ENCODE measurements at regions not wholly inside any gene's neighbourhood (a gene's known extent, or its start where the extent isn't known, plus 50 kb on each side); places are given as distances from the start of the nearest gene placed in this dataset.

DNA sequence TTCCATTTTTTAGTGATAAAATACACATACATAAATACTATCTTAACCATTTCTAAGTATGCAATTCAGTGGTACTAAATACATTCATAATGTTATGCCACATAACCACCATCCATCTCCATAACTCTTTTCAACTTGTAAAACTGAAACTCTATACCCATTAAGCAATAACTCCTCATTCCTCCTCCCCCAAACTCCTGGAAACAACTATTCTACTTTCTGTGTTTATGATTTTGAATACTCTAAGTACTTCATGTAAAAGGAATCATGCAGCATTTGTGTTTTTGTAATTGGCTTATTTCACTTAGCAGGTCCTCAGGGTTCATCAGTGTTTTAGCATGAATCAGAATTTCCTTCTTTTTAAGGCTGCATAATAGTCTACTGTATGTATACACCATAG is 131.8 kb downstream of the TES start:
- Histone ChIP-seq H3K27me3 (replicated peaks; ENCODE audit: control insufficient read depth, insufficient read depth, low read length) (no peaks in the 10 kb centered on the region), H3K4me1 (ENCODE audit: control insufficient read depth, insufficient read depth, low read length) (peaks cover 29% of the 10 kb centered on the region)

DNA sequence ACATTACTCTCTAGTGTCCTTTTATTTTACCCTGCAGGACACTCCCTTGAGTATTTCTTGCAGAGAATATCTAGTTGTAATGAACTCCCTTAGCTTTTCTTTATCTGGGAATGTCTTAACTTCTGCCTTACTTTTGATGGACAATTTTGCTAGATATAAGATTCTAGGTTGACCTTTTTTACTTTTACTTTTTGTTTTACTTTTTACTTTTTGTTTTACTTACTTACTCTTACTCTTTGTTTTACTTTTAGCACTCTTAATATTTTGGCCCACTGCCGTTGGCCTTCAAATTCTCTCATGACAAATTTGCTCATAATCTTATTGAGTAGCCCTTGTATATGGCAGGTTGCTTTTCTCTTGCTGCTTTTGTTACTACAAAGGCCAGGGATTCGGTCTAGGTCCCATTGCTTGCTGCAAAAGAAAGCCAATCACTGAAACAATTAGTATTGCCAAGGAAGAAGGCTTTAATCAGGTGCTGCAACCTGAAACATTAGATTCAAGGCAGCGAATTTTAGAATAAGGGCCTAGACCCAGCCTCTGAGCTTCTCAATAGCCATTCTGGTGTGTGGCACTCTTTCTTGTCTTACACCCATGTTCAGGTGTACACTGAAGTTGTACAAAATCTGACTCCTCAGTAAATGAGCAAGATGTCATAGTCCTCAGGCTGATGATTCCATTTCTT is 137.0 kb downstream of the TES start:
- Histone ChIP-seq H3K4me3 (ENCODE audit: low read length) (no peak overlapping the region), H3K4me1 (ENCODE audit: control insufficient read depth, insufficient read depth, low read length) (peaks cover 4% of the 10 kb centered on the region), H3K9ac (ENCODE audit: low read length) (no peak overlapping the region), H3K36me3 (ENCODE audit: control insufficient read depth, insufficient read depth, low read length, severe bottlenecking) (no peaks in the 10 kb centered on the region), H3K27me3 (replicated peaks; ENCODE audit: control insufficient read depth, insufficient read depth, low read length) (no peaks in the 10 kb centered on the region), H3K9me3 (ENCODE audit: control insufficient read depth, low read length) (peaks cover 6% of the 10 kb centered on the region)
- DNase-seq (ENCODE audit: low read depth) = no peak

More for the DNA sequence above, 131.8 kb downstream of the TES start:
- H3K9ac ChIP-seq (ENCODE audit: low read length) = no peak overlapping the region
- DNase-seq (ENCODE audit: low read depth) = peak; percentile 76
- H3K4me3 ChIP-seq (ENCODE audit: low read length) = peak overlapping the region; percentile 20
- H3K9me3 ChIP-seq (ENCODE audit: control insufficient read depth, low read length) = peaks cover 6% of the 10 kb centered on the region
- H3K36me3 ChIP-seq (ENCODE audit: control insufficient read depth, insufficient read depth, low read length, severe bottlenecking) = no peaks in the 10 kb centered on the region

DNA sequence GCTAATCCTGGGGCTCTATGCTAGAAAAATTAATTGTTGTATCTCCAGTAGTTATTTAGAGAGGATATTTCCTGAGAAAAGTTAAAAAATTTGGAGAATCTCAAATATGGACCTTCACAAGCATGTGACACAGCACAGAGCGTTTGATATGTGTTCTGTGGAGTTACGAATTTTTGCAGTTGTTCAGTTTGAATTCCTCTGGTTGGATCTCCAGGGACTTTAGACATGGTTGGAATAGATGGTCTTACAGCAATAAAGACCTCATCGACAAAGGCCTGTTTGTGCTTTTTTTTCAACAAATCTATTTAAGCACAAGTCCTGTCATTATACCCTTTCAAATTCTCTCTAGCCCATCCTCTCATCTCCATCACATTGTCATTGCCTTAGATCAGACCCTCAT is 138.0 kb downstream of the TES start:
- Histone ChIP-seq H3K27me3 (replicated peaks; ENCODE audit: control insufficient read depth, insufficient read depth, low read length) (no peaks in the 10 kb centered on the region), H3K4me3 (ENCODE audit: low read length) (no peak overlapping the region), H3K36me3 (ENCODE audit: control insufficient read depth, insufficient read depth, low read length, severe bottlenecking) (no peaks in the 10 kb centered on the region), H3K4me1 (ENCODE audit: control insufficient read depth, insufficient read depth, low read length) (no peaks in the 10 kb centered on the region), H3K9me3 (ENCODE audit: control insufficient read depth, low read length) (peaks cover 6% of the 10 kb centered on the region), H3K9ac (ENCODE audit: low read length) (no peak overlapping the region)
- DNase-seq (ENCODE audit: low read depth) = no peak

DNA sequence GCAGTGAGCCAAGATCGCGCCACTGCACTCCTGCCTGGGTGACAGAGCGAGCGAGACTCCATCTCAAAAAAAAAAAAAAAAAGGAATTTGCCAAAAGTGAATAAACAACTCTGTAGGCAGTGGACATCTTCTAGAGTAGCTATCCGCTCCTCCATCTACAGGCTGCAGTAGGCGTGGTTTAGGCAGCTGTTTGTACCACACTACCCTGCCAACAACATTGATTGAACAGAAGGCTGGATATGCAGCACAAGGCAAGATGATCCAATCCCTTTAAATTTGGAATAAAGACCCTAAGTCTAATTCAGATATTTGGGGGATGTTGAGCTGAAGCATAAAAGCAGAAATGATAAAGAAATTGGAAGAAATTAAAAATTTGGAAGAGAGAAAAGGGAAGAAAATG is 141.6 kb downstream of the TES start:
- no peaks in the 10 kb centered on the region for H3K9me3 ChIP-seq (ENCODE audit: control insufficient read depth, low read length)
- H3K4me3 ChIP-seq (ENCODE audit: low read length) = no peak overlapping the region
- no peak for DNase-seq (ENCODE audit: low read depth)
- H3K4me1 ChIP-seq (ENCODE audit: control insufficient read depth, insufficient read depth, low read length) = peaks cover 36% of the 10 kb centered on the region
- H3K36me3 ChIP-seq (ENCODE audit: control insufficient read depth, insufficient read depth, low read length, severe bottlenecking) = no peaks in the 10 kb centered on the region
- H3K27me3 ChIP-seq (replicated peaks; ENCODE audit: control insufficient read depth, insufficient read depth, low read length) = no peaks in the 10 kb centered on the region
- H3K9ac ChIP-seq (ENCODE audit: low read length) = no peak overlapping the region

DNA sequence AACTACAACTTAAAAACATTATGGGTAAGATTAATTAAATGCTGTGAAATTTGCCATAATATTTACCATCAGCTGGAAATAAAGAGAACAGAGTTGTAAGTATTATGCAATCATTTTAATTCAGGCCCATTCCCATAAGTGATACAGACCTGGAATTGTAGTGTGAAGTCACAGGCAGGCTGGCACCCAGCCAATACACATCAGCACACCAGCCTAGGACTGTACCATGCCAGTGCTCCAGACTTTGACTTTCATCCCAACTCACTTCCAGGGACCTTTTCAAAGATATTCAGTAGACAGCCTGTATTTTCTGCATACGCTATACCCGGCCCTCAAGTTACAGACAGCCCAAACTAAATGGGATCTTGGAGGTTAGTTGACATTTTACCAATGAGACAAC is 143.3 kb downstream of the TES start:
- Histone ChIP-seq H3K36me3 (ENCODE audit: control insufficient read depth, insufficient read depth, low read length, severe bottlenecking) (no peaks in the 10 kb centered on the region), H3K9ac (ENCODE audit: low read length) (peak overlapping the region; percentile 73), H3K27me3 (replicated peaks; ENCODE audit: control insufficient read depth, insufficient read depth, low read length) (no peaks in the 10 kb centered on the region), H3K4me1 (ENCODE audit: control insufficient read depth, insufficient read depth, low read length) (peaks cover 53% of the 10 kb centered on the region), H3K9me3 (ENCODE audit: control insufficient read depth, low read length) (no peaks in the 10 kb centered on the region), H3K4me3 (ENCODE audit: low read length) (no peak overlapping the region)
- peak; percentile 32 for DNase-seq (ENCODE audit: low read depth)

DNA sequence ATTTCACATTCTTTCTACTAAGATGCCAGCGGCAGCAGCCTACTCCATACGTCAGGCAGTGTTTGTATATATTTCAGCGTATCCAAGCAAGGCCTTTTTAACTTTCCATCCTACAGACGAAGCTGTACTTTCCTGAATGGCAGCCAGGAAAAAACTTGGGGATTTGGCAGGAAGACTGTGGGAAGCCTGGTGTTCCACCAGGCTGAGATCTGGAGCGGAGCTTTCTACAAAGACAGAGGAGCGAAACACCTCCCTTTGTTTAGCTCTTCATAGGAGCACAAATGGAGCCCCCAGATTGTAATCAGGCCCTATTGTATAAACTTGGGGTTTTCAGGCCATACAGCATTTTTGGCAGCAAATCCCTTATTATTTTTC is 143.8 kb downstream of the TES start:
- peak; percentile 47 for DNase-seq (ENCODE audit: low read depth)

DNA sequence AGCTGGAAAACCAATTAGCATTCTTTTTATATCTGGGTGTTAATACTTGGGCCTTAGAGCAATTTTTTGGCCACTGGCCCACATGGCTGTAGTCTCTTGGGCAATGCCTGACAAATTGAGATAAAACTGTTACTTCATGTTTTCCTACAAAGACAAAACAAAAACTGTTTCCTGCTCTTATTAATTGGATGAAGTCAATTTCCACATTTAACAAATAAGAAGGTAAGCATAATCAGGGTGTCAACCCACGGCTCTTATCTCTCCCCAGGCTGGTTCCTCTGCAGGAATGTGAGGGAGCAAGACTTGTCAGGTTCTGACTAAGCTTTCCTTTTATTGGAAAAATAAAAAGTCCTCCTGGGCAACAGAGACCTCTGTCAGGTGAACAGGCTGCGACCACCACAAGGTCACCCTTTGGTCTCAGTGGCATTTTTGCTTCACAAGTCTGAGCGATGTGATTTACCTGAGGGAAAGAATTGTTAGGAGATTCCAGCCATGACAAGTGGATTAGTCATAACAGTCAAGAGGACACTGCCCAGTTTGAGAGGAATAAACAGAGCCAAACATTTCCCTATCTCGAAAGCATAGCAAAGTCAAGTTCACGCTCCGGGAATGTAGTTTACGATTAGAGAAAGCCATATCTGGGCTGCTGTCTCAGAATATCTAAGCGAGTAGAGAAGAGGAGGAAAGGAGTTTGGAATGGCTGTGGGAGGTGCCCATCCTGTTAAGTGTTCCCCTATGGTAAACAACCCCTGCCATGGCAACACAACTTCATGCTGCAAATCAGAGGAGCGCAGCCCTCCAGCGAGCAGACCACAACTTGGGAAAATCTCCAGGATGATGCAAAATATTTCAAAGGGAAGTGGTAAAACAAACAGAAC is 144.4 kb downstream of the TES start:
- Histone ChIP-seq H3K36me3 (ENCODE audit: control insufficient read depth, insufficient read depth, low read length, severe bottlenecking) (no peaks in the 10 kb centered on the region), H3K4me3 (ENCODE audit: low read length) (peak overlapping the region; percentile 68)

More for the DNA sequence above, 143.8 kb downstream of the TES start:
- Histone ChIP-seq H3K9me3 (ENCODE audit: control insufficient read depth, low read length) (no peaks in the 10 kb centered on the region), H3K4me1 (ENCODE audit: control insufficient read depth, insufficient read depth, low read length) (peaks cover 53% of the 10 kb centered on the region), H3K4me3 (ENCODE audit: low read length) (peak overlapping the region; percentile 68), H3K9ac (ENCODE audit: low read length) (peak overlapping the region; percentile 73), H3K36me3 (ENCODE audit: control insufficient read depth, insufficient read depth, low read length, severe bottlenecking) (no peaks in the 10 kb centered on the region), H3K27me3 (replicated peaks; ENCODE audit: control insufficient read depth, insufficient read depth, low read length) (no peaks in the 10 kb centered on the region)

DNA sequence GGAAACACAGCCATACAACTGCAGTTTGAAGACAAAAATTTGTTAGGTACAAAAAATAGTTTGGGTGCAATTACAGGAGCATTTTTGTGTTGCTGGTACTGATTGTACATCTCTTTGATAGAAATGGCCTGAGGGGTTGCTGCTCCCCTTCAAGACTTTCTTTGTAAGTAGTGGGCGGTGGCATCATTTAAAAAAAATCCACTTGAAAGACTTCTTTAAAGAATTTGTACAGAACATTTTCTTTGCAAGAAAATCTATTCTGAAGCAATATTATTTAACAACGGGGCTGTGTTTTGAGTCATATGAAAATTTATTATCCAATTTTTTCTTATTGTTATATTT is 144.1 kb upstream of the CAV2 start:
- no peaks in the 10 kb centered on the region for H3K27me3 ChIP-seq (replicated peaks; ENCODE audit: control insufficient read depth, insufficient read depth, low read length)
- peak overlapping the region; percentile 73 for H3K9ac ChIP-seq (ENCODE audit: low read length)
- H3K9me3 ChIP-seq (ENCODE audit: control insufficient read depth, low read length) = no peaks in the 10 kb centered on the region
- no peak for DNase-seq (ENCODE audit: low read depth)
- H3K4me1 ChIP-seq (ENCODE audit: control insufficient read depth, insufficient read depth, low read length) = peaks cover 53% of the 10 kb centered on the region
- H3K4me3 ChIP-seq (ENCODE audit: low read length) = peak overlapping the region; percentile 68
- H3K36me3 ChIP-seq (ENCODE audit: control insufficient read depth, insufficient read depth, low read length, severe bottlenecking) = no peaks in the 10 kb centered on the region

More for the DNA sequence above, 144.4 kb downstream of the TES start:
- Histone ChIP-seq H3K4me1 (ENCODE audit: control insufficient read depth, insufficient read depth, low read length) (peaks cover 53% of the 10 kb centered on the region), H3K27me3 (replicated peaks; ENCODE audit: control insufficient read depth, insufficient read depth, low read length) (no peaks in the 10 kb centered on the region), H3K9ac (ENCODE audit: low read length) (peak overlapping the region; percentile 73), H3K9me3 (ENCODE audit: control insufficient read depth, low read length) (no peaks in the 10 kb centered on the region)
- DNase-seq (ENCODE audit: low read depth) = peak; percentile 96

DNA sequence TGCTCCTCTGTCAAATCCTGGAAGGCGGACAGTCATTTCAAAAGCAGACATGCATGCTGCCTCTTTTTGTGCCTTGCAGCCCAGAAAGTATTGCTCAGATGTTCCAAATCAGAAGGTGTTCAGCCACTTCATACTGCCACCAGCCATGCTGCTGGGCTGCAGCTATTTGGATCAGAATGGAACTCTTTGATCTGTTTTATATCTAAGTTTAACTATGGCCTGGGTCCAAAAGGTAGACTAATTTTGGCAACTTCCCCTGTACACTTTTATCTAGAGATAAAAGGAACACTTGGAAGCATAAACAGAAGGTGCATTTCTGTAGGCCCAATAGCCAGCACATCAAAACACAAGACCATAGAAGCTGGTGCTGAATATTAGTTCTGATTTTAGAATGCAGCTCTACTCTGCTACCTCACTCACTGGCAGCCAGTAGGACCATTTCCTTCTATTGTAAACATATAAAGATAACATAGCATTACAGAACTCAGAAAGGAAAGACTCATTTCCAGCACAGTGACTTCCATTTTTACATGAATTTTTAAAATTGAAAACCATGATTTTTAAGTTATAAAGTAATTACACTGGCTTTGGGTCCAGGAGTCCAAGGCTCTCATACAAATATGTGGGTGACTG is 143.1 kb upstream of the CAV2 start:
- Histone ChIP-seq H3K36me3 (ENCODE audit: control insufficient read depth, insufficient read depth, low read length, severe bottlenecking) (no peaks in the 10 kb centered on the region), H3K9ac (ENCODE audit: low read length) (peak overlapping the region; percentile 73), H3K9me3 (ENCODE audit: control insufficient read depth, low read length) (no peaks in the 10 kb centered on the region), H3K27me3 (replicated peaks; ENCODE audit: control insufficient read depth, insufficient read depth, low read length) (no peaks in the 10 kb centered on the region), H3K4me1 (ENCODE audit: control insufficient read depth, insufficient read depth, low read length) (peaks cover 53% of the 10 kb centered on the region), H3K4me3 (ENCODE audit: low read length) (peak overlapping the region; percentile 68)
- DNase-seq (ENCODE audit: low read depth) = no peak

DNA sequence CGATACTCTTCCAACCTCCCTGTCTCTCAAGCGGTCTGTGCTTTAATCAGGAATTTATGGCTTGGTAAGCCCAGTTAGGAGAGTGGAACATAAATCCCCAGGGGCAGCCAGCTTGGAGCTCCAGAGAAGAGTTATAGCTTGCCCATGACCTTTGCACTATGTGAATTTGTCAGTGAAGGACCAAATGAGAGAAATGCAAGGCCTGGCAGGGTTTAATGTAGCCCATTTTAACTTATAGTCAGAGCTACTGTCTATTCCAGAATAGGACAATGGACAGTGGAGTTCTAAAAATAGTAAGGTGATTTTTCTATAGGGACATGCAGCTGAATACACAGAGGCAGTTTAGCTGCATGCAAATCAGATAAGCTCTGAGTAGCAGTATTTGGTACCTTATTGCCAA is 142.6 kb upstream of the CAV2 start:
- Histone ChIP-seq H3K36me3 (ENCODE audit: control insufficient read depth, insufficient read depth, low read length, severe bottlenecking) (no peaks in the 10 kb centered on the region), H3K9ac (ENCODE audit: low read length) (no peak overlapping the region), H3K27me3 (replicated peaks; ENCODE audit: control insufficient read depth, insufficient read depth, low read length) (no peaks in the 10 kb centered on the region), H3K4me3 (ENCODE audit: low read length) (peak overlapping the region; percentile 46), H3K9me3 (ENCODE audit: control insufficient read depth, low read length) (no peaks in the 10 kb centered on the region), H3K4me1 (ENCODE audit: control insufficient read depth, insufficient read depth, low read length) (peaks cover 53% of the 10 kb centered on the region)
- DNase-seq (ENCODE audit: low read depth) = no peak

Measured in adipocyte (in vitro differentiated cells).